ENCODE measurements at regions not wholly inside any gene's neighbourhood (a gene's known extent, or its start where the extent isn't known, plus 50 kb on each side); places are given as distances from the start of the nearest gene placed in this dataset.

DNA sequence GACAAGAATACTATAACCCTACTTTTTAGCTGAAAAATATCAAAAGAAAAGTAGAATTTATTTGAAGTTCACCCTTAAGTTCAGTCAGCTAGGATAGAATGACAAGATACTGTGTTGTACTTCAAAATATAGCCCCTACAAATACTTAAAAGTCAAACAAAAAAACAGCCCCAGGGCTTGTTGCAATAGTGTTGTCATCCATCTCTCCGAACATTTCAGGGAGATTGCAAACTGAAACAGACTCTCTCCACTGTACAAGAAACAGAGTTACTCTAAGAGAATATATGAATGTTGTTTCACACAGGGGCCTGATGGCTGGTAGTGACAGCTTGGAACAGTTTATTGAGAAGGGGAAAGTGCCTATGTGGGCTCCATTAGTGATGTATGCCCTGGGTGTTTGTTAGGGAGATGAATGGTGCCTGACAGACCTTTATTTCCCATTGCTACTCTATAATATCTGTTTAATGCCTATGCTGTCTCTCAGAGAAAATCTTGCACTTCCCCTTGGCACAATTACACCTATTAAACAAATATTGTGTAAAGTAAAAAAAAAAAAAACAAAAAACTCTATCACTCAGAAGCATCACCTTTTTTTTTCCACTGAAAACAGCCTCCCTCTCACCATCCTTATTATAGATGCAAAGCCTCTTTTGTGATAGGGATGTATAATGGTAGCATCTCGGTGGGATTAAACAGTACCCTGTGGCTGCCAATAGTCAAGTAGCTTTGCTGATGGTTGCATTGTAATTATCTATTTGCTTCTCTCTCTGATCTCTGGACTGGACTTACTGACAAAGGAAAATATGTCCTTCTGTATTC is 506.3 kb upstream of the LUZP2 start:
- CTCF ChIA-PET: no interaction called here
- no peak for DNase-seq (ENCODE audit: low spot score)
- BruUV-seq (replicated peaks): no TSS peak
- POLR2A ChIA-PET (ENCODE audit: low non-redundant PET): no interaction called here
- H3K27ac ChIP-seq (ENCODE audit: low read depth, low read length, poor library complexity, severe bottlenecking): no peak overlapping the region
- no peaks in the 10 kb centered on the region for H3K9me3 ChIP-seq (ENCODE audit: low read depth, low read length, poor library complexity, severe bottlenecking)
- no peak for TF ChIP-seq EZH2 (IDR thresholded peaks at IDR 0.05; ENCODE audit: borderline replicate concordance, low read depth, low read length, poor library complexity, severe bottlenecking)
- TF ChIP-seq, protein P1, sequence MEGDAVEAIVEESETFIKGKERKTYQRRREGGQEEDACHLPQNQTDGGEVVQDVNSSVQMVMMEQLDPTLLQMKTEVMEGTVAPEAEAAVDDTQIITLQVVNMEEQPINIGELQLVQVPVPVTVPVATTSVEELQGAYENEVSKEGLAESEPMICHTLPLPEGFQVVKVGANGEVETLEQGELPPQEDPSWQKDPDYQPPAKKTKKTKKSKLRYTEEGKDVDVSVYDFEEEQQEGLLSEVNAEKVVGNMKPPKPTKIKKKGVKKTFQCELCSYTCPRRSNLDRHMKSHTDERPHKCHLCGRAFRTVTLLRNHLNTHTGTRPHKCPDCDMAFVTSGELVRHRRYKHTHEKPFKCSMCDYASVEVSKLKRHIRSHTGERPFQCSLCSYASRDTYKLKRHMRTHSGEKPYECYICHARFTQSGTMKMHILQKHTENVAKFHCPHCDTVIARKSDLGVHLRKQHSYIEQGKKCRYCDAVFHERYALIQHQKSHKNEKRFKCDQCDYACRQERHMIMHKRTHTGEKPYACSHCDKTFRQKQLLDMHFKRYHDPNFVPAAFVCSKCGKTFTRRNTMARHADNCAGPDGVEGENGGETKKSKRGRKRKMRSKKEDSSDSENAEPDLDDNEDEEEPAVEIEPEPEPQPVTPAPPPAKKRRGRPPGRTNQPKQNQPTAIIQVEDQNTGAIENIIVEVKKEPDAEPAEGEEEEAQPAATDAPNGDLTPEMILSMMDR (conservative IDR thresholded peaks at IDR 0.05; ENCODE audit: low read depth, low read length): no peak
- H3K36me3 ChIP-seq (ENCODE audit: insufficient read depth, low read length, poor library complexity, severe bottlenecking): no peaks in the 10 kb centered on the region
- no peak overlapping the region for H3K4me3 ChIP-seq (ENCODE audit: low read depth, low read length, poor library complexity, severe bottlenecking)
- H3K27me3 ChIP-seq (replicated peaks; ENCODE audit: insufficient read depth, low read depth, low read length, poor library complexity): no peaks in the 10 kb centered on the region
- intact Hi-C loops (cut with micrococcal nuclease; ENCODE audit: unreplicated experiment): no loop called here
- no peaks in the 10 kb centered on the region for H3K4me1 ChIP-seq (ENCODE audit: insufficient read depth, low read length, poor library complexity, severe bottlenecking)

DNA sequence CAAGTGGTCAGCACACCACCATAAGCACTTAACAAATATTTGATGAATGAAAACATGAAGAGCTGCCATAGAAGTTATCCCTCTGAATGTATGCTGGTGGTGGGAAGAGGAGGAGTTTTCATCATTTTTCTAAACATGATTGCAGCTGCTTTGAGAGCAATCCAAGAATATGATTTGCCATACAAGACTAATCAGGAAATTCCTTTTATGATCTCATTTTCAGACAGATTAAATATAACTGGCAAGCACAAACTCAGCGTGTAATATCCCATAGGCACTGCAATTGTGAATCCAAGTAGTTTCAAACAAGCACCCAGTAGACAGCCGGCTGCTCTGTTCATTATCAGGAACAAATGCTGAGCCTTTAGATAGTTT is 505.7 kb upstream of the LUZP2 start:
- no peak overlapping the region for H3K27ac ChIP-seq (ENCODE audit: low read depth, low read length, poor library complexity, severe bottlenecking)
- POLR2A ChIA-PET (ENCODE audit: low non-redundant PET): no interaction called here
- no peaks in the 10 kb centered on the region for H3K36me3 ChIP-seq (ENCODE audit: insufficient read depth, low read length, poor library complexity, severe bottlenecking)
- BruUV-seq (replicated peaks): no TSS peak
- CTCF ChIA-PET: no interaction called here
- intact Hi-C loops (cut with micrococcal nuclease; ENCODE audit: unreplicated experiment): no loop called here
- H3K4me3 ChIP-seq (ENCODE audit: low read depth, low read length, poor library complexity, severe bottlenecking): no peak overlapping the region
- peak; percentile 0 for DNase-seq (ENCODE audit: low spot score)
- TF ChIP-seq, protein P1 (conservative IDR thresholded peaks at IDR 0.05; ENCODE audit: low read depth, low read length): no peak
- no peak for TF ChIP-seq EZH2 (IDR thresholded peaks at IDR 0.05; ENCODE audit: borderline replicate concordance, low read depth, low read length, poor library complexity, severe bottlenecking)
- no peaks in the 10 kb centered on the region for H3K4me1 ChIP-seq (ENCODE audit: insufficient read depth, low read length, poor library complexity, severe bottlenecking)
- no peaks in the 10 kb centered on the region for H3K27me3 ChIP-seq (replicated peaks; ENCODE audit: insufficient read depth, low read depth, low read length, poor library complexity)
- H3K9me3 ChIP-seq (ENCODE audit: low read depth, low read length, poor library complexity, severe bottlenecking): no peaks in the 10 kb centered on the region

DNA sequence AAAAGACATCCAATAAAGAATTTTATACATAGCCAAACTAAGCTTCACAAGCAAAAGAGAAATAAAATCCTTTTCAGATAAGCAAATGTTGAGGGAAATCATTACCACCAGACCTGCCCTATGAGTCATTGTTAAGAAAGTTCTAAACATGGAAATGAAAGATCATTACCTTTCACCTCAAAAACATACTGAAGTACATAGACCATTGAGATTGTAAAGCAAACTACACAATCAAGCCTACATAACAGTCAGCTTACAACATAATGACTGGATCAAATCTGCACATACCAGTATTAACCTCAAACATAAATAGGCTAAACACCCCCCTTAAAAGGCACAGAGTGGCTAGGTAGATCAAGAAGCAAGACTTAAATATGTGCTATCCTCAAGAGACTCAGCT is 501.0 kb upstream of the LUZP2 start:
- H3K9me3 ChIP-seq (ENCODE audit: low read depth, low read length, poor library complexity, severe bottlenecking): no peaks in the 10 kb centered on the region
- no peak for DNase-seq (ENCODE audit: low spot score)
- TF ChIP-seq, protein P1 (conservative IDR thresholded peaks at IDR 0.05; ENCODE audit: low read depth, low read length): no peak
- TF ChIP-seq EZH2 (IDR thresholded peaks at IDR 0.05; ENCODE audit: borderline replicate concordance, low read depth, low read length, poor library complexity, severe bottlenecking): no peak
- H3K36me3 ChIP-seq (ENCODE audit: insufficient read depth, low read length, poor library complexity, severe bottlenecking): no peaks in the 10 kb centered on the region
- H3K27ac ChIP-seq (ENCODE audit: low read depth, low read length, poor library complexity, severe bottlenecking): no peak overlapping the region
- CTCF ChIA-PET: no interaction called here
- POLR2A ChIA-PET (ENCODE audit: low non-redundant PET): no interaction called here
- BruUV-seq (replicated peaks): no TSS peak
- intact Hi-C loops (cut with micrococcal nuclease; ENCODE audit: unreplicated experiment): no loop called here
- no peaks in the 10 kb centered on the region for H3K27me3 ChIP-seq (replicated peaks; ENCODE audit: insufficient read depth, low read depth, low read length, poor library complexity)
- no peaks in the 10 kb centered on the region for H3K4me1 ChIP-seq (ENCODE audit: insufficient read depth, low read length, poor library complexity, severe bottlenecking)
- H3K4me3 ChIP-seq (ENCODE audit: low read depth, low read length, poor library complexity, severe bottlenecking): no peak overlapping the region
